SH-SY5Y (cell line): ENCODE measurements at regions not wholly inside any gene's neighbourhood (a gene's known extent, or its start where the extent isn't known, plus 50 kb on each side); places are given as distances from the start of the nearest gene placed in this dataset.

Experiments used
- GATA2 ChIP-seq: IDR thresholded peaks from 2 replicates; pipeline ENCODE4 v1.6.1; 2011; ENCODE audit warnings: mild to moderate bottlenecking, low read depth, low read length
- GATA3 ChIP-seq: IDR thresholded peaks from 2 replicates; pipeline ENCODE4 v1.6.1; 2011; ENCODE audit warnings: low read depth, mild to moderate bottlenecking, low read length, moderate library complexity

- no peak for TF ChIP-seq GATA2
- TF ChIP-seq GATA3: no peak
Measured at GRCh38 chr3:127396473-127396872, 108.6 kb upstream of the PRR20G start.
